Calu3 (cell line): ENCODE measurements at regions not wholly inside any gene's neighbourhood (a gene's known extent, or its start where the extent isn't known, plus 50 kb on each side); places are given as distances from the start of the nearest gene placed in this dataset.

ENCODE experiments used
- BruUV-seq: library from RNA; stranded (reverse); fragments of 400-500 nt; replicated peaks from 2 replicates; lab custom pipeline; 2021; lab: Mats Ljungman, UMichigan
- CTCF ChIA-PET: fragments of 300-600 bp; sonication (Branson Sonifier 250); formaldehyde crosslinking; loops from one replicate; lab custom pipeline; 2022; ENCODE audit warnings: antibody characterized with exemption; lab: Charles Lee
- DNase-seq: peaks from one replicate; pipeline ENCODE4 v3.0.0; 2022
- H3K27ac Mint-ChIP-seq: one replicate; pipeline ENCODE4 v1.8.0; 2022; ENCODE audit warnings: mixed read lengths; ENCODE audit not compliant: unreplicated experiment
- H3K27me3 Mint-ChIP-seq: one replicate; pipeline ENCODE4 v1.8.0; 2022; ENCODE audit warnings: mixed read lengths; ENCODE audit not compliant: unreplicated experiment
- H3K36me3 Mint-ChIP-seq: one replicate; pipeline ENCODE4 v1.8.0; 2022; ENCODE audit warnings: mild to moderate bottlenecking, moderate library complexity, mixed read lengths; ENCODE audit not compliant: insufficient read depth, unreplicated experiment
- H3K4me1 Mint-ChIP-seq: one replicate; pipeline ENCODE4 v1.8.0; 2022; ENCODE audit warnings: mild to moderate bottlenecking, low read depth, mixed read lengths; ENCODE audit not compliant: unreplicated experiment
- H3K4me3 Mint-ChIP-seq: one replicate; pipeline ENCODE4 v1.8.0; 2022; ENCODE audit warnings: mild to moderate bottlenecking, low read depth, moderate library complexity, mixed read lengths; ENCODE audit not compliant: unreplicated experiment
- H3K9me3 Mint-ChIP-seq: one replicate; pipeline ENCODE4 v1.8.0; 2022; ENCODE audit warnings: low read depth, mixed read lengths; ENCODE audit not compliant: unreplicated experiment
- intact Hi-C: fragments of 100-400 bp; cut with micrococcal nuclease; formaldehyde crosslinking; loops from one replicate; pipeline ENCODE4 v1.10.0; 2022; ENCODE audit not compliant: unreplicated experiment
- TF ChIP-seq, protein P1 (sequence below): fragments of 200-600 bp; IDR thresholded peaks from one replicate; pipeline ENCODE4 v1.8.0; 2022; ENCODE audit warnings: antibody characterized with exemption; ENCODE audit not compliant: unreplicated experiment

DNA sequence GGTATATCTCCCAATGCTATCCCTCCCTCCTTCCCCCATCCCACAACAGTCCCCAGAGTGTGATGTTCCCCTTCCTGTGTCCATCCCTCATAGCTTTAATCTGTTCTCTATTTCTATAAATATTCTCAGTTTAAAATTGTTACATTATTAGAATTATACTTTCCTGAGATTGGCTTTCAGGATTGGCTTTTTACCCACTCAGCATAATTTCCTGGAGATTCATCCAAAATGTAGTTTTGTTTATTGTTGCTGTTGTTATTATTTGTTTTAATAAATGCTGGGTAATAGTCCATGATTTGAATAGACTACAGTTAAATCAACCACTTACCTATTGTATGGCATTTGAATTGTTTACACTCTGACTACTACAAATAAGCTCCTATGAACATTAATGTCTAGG is 936.4 kb downstream of the FAT4 start:
- no peak overlapping the region for H3K4me3 Mint-ChIP-seq

DNA sequence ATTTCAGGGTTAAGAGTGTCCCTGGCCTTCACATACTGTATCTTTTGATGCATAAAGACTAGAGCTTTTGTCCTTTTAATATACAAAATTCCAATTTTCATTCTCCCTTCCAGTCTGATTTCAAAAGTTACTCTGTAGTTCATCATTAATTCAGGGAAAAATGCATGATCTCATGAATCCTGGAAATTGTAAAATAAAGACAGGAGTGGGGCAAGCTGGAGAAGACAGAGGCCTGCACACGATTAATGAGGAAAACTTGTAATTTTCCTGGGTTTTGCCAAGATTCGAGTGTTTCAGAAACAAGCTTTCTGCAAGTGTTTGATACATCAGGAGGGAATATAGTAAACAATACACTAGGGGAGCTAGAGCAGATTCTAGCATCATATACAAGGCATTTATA is 947.9 kb downstream of the FAT4 start:
- no peak overlapping the region for H3K4me3 Mint-ChIP-seq
- TF ChIP-seq, protein P1, sequence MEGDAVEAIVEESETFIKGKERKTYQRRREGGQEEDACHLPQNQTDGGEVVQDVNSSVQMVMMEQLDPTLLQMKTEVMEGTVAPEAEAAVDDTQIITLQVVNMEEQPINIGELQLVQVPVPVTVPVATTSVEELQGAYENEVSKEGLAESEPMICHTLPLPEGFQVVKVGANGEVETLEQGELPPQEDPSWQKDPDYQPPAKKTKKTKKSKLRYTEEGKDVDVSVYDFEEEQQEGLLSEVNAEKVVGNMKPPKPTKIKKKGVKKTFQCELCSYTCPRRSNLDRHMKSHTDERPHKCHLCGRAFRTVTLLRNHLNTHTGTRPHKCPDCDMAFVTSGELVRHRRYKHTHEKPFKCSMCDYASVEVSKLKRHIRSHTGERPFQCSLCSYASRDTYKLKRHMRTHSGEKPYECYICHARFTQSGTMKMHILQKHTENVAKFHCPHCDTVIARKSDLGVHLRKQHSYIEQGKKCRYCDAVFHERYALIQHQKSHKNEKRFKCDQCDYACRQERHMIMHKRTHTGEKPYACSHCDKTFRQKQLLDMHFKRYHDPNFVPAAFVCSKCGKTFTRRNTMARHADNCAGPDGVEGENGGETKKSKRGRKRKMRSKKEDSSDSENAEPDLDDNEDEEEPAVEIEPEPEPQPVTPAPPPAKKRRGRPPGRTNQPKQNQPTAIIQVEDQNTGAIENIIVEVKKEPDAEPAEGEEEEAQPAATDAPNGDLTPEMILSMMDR: no peak
- intact Hi-C loops: no loop called here
- no peaks in the 10 kb centered on the region for H3K27me3 Mint-ChIP-seq
- no peaks in the 10 kb centered on the region for H3K4me1 Mint-ChIP-seq
- DNase-seq: no peak
- no TSS peak for BruUV-seq
- no peak overlapping the region for H3K27ac Mint-ChIP-seq
- no peaks in the 10 kb centered on the region for H3K9me3 Mint-ChIP-seq
- CTCF ChIA-PET: no interaction called here
- no peaks in the 10 kb centered on the region for H3K36me3 Mint-ChIP-seq

More for the DNA sequence above, 936.4 kb downstream of the FAT4 start:
- CTCF ChIA-PET: no interaction called here
- DNase-seq: no peak
- no peaks in the 10 kb centered on the region for H3K36me3 Mint-ChIP-seq
- BruUV-seq: no TSS peak
- H3K4me1 Mint-ChIP-seq: no peaks in the 10 kb centered on the region
- TF ChIP-seq, protein P1: no peak
- H3K27me3 Mint-ChIP-seq: no peaks in the 10 kb centered on the region
- H3K9me3 Mint-ChIP-seq: no peaks in the 10 kb centered on the region
- intact Hi-C loops: no loop called here
- no peak overlapping the region for H3K27ac Mint-ChIP-seq

DNA sequence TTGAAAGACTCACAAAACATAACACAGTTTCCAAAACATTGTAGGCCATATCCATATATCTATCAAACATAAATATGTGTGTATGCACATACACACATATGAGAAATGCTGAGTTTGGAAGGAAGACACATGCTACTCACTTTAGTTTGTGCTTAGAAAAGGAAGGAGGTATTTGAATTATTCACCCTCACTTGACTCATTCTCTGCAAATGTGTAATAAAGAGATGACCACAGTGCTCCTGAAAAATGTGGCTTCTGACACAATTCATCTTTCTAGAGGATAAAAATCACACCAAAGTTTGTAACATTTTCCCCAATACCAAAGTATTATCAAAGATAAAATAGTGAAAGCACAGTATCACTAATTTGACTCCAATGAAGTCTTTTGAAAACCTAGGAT is 950.1 kb downstream of the FAT4 start:
- H3K9me3 Mint-ChIP-seq: no peaks in the 10 kb centered on the region
- H3K4me3 Mint-ChIP-seq: no peak overlapping the region
- DNase-seq: no peak
- CTCF ChIA-PET: no interaction called here
- H3K36me3 Mint-ChIP-seq: no peaks in the 10 kb centered on the region
- TF ChIP-seq, protein P1: no peak
- H3K4me1 Mint-ChIP-seq: no peaks in the 10 kb centered on the region
- H3K27me3 Mint-ChIP-seq: no peaks in the 10 kb centered on the region
- intact Hi-C loops: no loop called here
- no peak overlapping the region for H3K27ac Mint-ChIP-seq
- no TSS peak for BruUV-seq

DNA sequence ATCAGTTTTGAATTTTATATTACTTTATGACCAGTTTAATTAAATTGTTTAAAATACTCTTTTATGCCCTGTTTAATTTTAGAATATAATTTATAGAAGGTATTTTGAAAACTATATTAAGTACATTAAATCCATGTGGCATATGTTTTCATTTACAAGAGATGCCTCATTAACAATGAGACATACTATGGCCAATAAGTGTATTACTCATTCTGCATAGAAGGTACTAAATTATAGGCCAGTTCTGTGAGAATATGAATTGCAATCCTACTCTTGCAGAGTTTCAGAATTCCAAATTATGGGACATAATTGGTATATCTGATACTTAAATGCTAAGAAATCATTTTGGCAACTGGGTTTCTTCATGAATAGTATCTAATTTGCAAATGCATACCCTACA is 951.1 kb downstream of the FAT4 start:
- Mint-ChIP-seq H3K4me1 (no peaks in the 10 kb centered on the region), H3K27me3 (no peaks in the 10 kb centered on the region), H3K9me3 (no peaks in the 10 kb centered on the region), H3K4me3 (no peak overlapping the region), H3K27ac (no peak overlapping the region), H3K36me3 (no peaks in the 10 kb centered on the region)
- CTCF ChIA-PET: no interaction called here
- TF ChIP-seq, protein P1: no peak
- no peak for DNase-seq
- intact Hi-C loops: no loop called here
- no TSS peak for BruUV-seq

DNA sequence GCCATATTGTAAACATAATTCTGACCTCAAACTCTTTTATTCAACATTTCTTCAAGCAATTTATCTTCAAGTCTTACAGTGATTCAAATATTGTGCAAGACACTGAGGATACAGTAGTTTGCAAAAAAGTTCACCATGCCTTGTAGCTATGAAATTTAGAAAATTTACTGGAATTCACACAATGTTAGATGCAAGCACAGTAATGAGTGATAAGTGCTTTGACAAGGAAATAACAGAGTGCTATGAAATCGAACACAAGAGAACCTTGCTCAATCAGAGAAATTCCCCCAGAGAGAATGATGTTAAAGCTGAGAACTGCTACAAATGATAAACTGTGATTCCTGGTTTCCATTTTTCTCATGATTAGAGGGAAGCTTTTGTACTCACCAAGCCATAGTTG is 952.9 kb downstream of the FAT4 start:
- TF ChIP-seq, protein P1: no peak
- intact Hi-C loops: no loop called here
- no TSS peak for BruUV-seq
- no peaks in the 10 kb centered on the region for H3K4me1 Mint-ChIP-seq
- H3K4me3 Mint-ChIP-seq: no peak overlapping the region
- H3K27me3 Mint-ChIP-seq: no peaks in the 10 kb centered on the region
- CTCF ChIA-PET: interaction anchor here (0.6 kb wide), 1 partner anchor 162 kb away, joined by 6 read pairs; no protein-coding TSS in a partner anchor
- H3K27ac Mint-ChIP-seq: no peak overlapping the region
- no peaks in the 10 kb centered on the region for H3K9me3 Mint-ChIP-seq
- no peaks in the 10 kb centered on the region for H3K36me3 Mint-ChIP-seq
- no peak for DNase-seq
